GM12875 (cell line): ENCODE measurements at regions not wholly inside any gene's neighbourhood (a gene's known extent, or its start where the extent isn't known, plus 50 kb on each side); places are given as distances from the start of the nearest gene placed in this dataset.

Experiments
- H3K4me3 ChIP-seq: one replicate; pipeline ENCODE4 v1.5.1; 2011; ENCODE audit warnings: low read depth, low read length, control low read depth
- TF ChIP-seq, protein P1 (sequence below): IDR thresholded peaks from 2 replicates; pipeline ENCODE4 v1.5.1; 2011; ENCODE audit warnings: low read depth, mild to moderate bottlenecking, control low read depth, inconsistent platforms, low read length, moderate library complexity, borderline replicate concordance; ENCODE audit not compliant: insufficient read depth

DNA sequence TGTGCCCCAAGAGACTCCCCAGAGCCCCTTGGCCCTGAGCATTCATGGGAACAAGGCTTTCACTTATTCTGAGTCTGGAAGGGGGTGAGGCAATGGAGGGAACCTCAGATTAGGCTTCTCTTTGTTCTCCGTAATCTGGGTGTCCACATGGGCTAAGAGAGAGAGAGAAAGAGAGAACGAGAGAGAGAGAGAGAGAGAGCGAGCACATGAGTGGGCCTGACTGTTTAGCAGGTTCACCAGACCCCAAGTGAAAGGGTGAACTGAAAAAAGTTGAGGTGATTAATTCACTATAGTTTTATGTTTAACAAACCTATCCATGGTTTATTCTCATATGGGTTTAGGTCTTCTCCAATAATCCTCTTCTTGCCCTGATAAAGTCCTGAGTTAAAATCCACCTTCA lies 183.4 kb upstream of the VASH1 start:
- TF ChIP-seq, protein P1, sequence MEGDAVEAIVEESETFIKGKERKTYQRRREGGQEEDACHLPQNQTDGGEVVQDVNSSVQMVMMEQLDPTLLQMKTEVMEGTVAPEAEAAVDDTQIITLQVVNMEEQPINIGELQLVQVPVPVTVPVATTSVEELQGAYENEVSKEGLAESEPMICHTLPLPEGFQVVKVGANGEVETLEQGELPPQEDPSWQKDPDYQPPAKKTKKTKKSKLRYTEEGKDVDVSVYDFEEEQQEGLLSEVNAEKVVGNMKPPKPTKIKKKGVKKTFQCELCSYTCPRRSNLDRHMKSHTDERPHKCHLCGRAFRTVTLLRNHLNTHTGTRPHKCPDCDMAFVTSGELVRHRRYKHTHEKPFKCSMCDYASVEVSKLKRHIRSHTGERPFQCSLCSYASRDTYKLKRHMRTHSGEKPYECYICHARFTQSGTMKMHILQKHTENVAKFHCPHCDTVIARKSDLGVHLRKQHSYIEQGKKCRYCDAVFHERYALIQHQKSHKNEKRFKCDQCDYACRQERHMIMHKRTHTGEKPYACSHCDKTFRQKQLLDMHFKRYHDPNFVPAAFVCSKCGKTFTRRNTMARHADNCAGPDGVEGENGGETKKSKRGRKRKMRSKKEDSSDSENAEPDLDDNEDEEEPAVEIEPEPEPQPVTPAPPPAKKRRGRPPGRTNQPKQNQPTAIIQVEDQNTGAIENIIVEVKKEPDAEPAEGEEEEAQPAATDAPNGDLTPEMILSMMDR, result no peak
- no peak overlapping the region for H3K4me3 ChIP-seq

DNA sequence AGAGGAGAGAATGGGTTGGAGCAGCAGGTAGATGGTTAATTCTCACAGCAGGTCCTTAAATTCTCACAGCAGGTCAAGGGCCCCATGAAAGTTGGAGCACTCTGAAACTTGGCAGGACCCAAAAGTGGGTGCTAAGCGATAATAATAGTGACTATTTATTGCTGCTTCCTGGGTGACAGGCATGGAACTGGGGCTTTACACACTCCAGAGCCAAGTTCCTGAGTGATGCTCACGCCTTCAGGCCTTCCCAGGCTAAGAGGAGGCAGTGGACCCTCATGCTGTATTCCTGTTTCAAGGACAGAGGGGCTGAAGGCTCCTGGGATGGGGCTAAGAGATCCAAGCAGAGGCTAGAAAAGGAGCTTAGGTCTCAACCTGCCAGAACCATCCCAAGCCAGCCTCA lies 180.9 kb upstream of the VASH1 start:
- no peak overlapping the region for H3K4me3 ChIP-seq
- TF ChIP-seq, protein P1, result no peak

- H3K4me3 ChIP-seq, result no peak overlapping the region
- TF ChIP-seq, protein P1, result no peak
Observed at GRCh38 chr14:76580967-76581366, 180.3 kb upstream of the VASH1 start.

GRCh38 chr14:76581592-76581991 lies 179.7 kb upstream of the VASH1 start:
- TF ChIP-seq, protein P1, result no peak

DNA sequence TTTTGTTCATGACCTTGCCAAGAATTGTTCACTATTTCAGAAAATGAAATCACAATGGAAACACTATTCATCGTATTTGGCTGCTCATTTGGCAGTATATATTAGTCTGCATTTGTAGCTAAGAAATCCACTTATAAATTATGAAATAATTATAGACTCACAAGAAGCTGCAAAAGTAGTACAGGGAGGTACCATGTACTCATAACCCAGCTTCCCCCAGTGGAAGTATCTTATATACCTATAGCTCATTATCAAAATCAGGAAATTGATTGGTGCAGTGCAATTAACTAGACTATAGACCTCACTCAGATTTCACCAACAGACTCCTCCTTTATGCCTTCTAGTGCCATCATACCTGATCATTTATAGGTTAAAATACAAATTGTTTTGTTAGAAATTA lies 178.8 kb upstream of the VASH1 start:
- TF ChIP-seq, protein P1, result no peak
- no peak overlapping the region for H3K4me3 ChIP-seq

More at GRCh38 chr14:76581592-76581991, 179.7 kb upstream of the VASH1 start:
- H3K4me3 ChIP-seq, result no peak overlapping the region

GRCh38 chr14:76583174-76583573 lies 178.1 kb upstream of the VASH1 start:
- TF ChIP-seq, protein P1, result no peak

GRCh38 chr14:76583805-76584204 lies 177.5 kb upstream of the VASH1 start:
- H3K4me3 ChIP-seq, result no peak overlapping the region
- TF ChIP-seq, protein P1, result no peak

More at GRCh38 chr14:76583174-76583573, 178.1 kb upstream of the VASH1 start:
- no peak overlapping the region for H3K4me3 ChIP-seq
